Left hindlimb (tissue), 1 donor: ENCODE measurements at regions not wholly inside any gene's neighbourhood (a gene's known extent, or its start where the extent isn't known, plus 50 kb on each side); places are given as distances from the start of the nearest gene placed in this dataset.

Experiments
- DNase-seq: peaks from one replicate; pipeline ENCODE4 v3.0.0-alpha.2; 2018

GRCh38 chr10:106520698-106521097 lies 643.8 kb downstream of the SORCS1 start:
- no peak for DNase-seq

GRCh38 chr10:106519376-106520030 lies 645.0 kb downstream of the SORCS1 start:
- DNase-seq, result no peak

- DNase-seq, result no peak
Observed at GRCh38 chr10:106515206-106515790, 649.2 kb downstream of the SORCS1 start.

- DNase-seq, result no peak
Observed at GRCh38 chr10:106513352-106513771, 651.1 kb downstream of the SORCS1 start.

- no peak for DNase-seq
Observed at GRCh38 chr10:106511917-106512316, 652.6 kb downstream of the SORCS1 start.

GRCh38 chr10:106508950-106509349 lies 655.6 kb downstream of the SORCS1 start:
- DNase-seq, result no peak

- DNase-seq, result no peak
Observed at GRCh38 chr10:106506526-106507283, 657.8 kb downstream of the SORCS1 start.

GRCh38 chr10:106504536-106504935 lies 660.0 kb downstream of the SORCS1 start:
- DNase-seq, result no peak

GRCh38 chr10:106502641-106503040 lies 661.9 kb downstream of the SORCS1 start:
- no peak for DNase-seq

- DNase-seq, result no peak
Observed at GRCh38 chr10:106500925-106501525, 663.5 kb downstream of the SORCS1 start.

- no peak for DNase-seq
Observed at GRCh38 chr10:106500041-106500924, 664.2 kb downstream of the SORCS1 start.

- no peak for DNase-seq
Observed at GRCh38 chr10:106499448-106499847, 665.1 kb downstream of the SORCS1 start.

- DNase-seq, result no peak
Observed at GRCh38 chr10:106498675-106499074, 665.8 kb downstream of the SORCS1 start.

- DNase-seq, result no peak
Observed at GRCh38 chr10:106495931-106496330, 668.6 kb downstream of the SORCS1 start.

- DNase-seq, result no peak
Observed at GRCh38 chr10:106493751-106494150, 670.8 kb downstream of the SORCS1 start.

GRCh38 chr10:106493226-106493625 lies 671.3 kb downstream of the SORCS1 start:
- no peak for DNase-seq

GRCh38 chr10:106487726-106488125 lies 676.8 kb downstream of the SORCS1 start:
- no peak for DNase-seq

- no peak for DNase-seq
Observed at GRCh38 chr10:106481598-106482275, 682.8 kb downstream of the SORCS1 start.

- DNase-seq, result no peak
Observed at GRCh38 chr10:106479636-106480035, 684.9 kb downstream of the SORCS1 start.

- no peak for DNase-seq
Observed at GRCh38 chr10:106474876-106475275, 689.6 kb downstream of the SORCS1 start.

GRCh38 chr10:106473129-106473685 lies 691.3 kb downstream of the SORCS1 start:
- DNase-seq, result no peak

- no peak for DNase-seq
Observed at GRCh38 chr10:106467506-106467905, 697.0 kb downstream of the SORCS1 start.
